ENCODE measurements at regions not wholly inside any gene's neighbourhood (a gene's known extent, or its start where the extent isn't known, plus 50 kb on each side); places are given as distances from the start of the nearest gene placed in this dataset.
"Not testable (repeated sequence)": the region's sequence is repeated elsewhere in the genome, so short reads cannot be mapped to it uniquely, and the experiment has no call there.

GRCh38 chr9:103611950-103612349 is 482.2 kb upstream of the SMC2 start:
- not testable (repeated sequence) for DNase-seq (ENCODE audit: low read depth)

- DNase-seq (ENCODE audit: low read depth), result no peak
Observed at GRCh38 chr9:103615994-103616393, 478.1 kb upstream of the SMC2 start.

- DNase-seq (ENCODE audit: low read depth), result no peak
Observed at GRCh38 chr9:103617046-103617445, 477.1 kb upstream of the SMC2 start.

GRCh38 chr9:103625161-103625804 is 468.8 kb upstream of the SMC2 start:
- no peak for DNase-seq (ENCODE audit: low read depth)

GRCh38 chr9:103627731-103628130 is 466.4 kb upstream of the SMC2 start:
- no peak for DNase-seq (ENCODE audit: low read depth)

GRCh38 chr9:103649086-103649485 is 445.0 kb upstream of the SMC2 start:
- no peak for DNase-seq (ENCODE audit: low read depth)

- DNase-seq (ENCODE audit: low read depth), result no peak
Observed at GRCh38 chr9:103658156-103658555, 436.0 kb upstream of the SMC2 start.

- no peak for DNase-seq (ENCODE audit: low read depth)
Observed at GRCh38 chr9:103660830-103661229, 433.3 kb upstream of the SMC2 start.

- no peak for DNase-seq (ENCODE audit: low read depth)
Observed at GRCh38 chr9:103661663-103662062, 432.4 kb upstream of the SMC2 start.

- no peak for DNase-seq (ENCODE audit: low read depth)
Observed at GRCh38 chr9:103669296-103669695, 424.8 kb upstream of the SMC2 start.

- no peak for DNase-seq (ENCODE audit: low read depth)
Observed at GRCh38 chr9:103674271-103674670, 419.8 kb upstream of the SMC2 start.

- no peak for DNase-seq (ENCODE audit: low read depth)
Observed at GRCh38 chr9:103680581-103680980, 413.5 kb upstream of the SMC2 start.

GRCh38 chr9:103681435-103681834 is 412.7 kb upstream of the SMC2 start:
- DNase-seq (ENCODE audit: low read depth), result no peak

- DNase-seq (ENCODE audit: low read depth), result no peak
Observed at GRCh38 chr9:103700195-103700962, 393.7 kb upstream of the SMC2 start.

GRCh38 chr9:103702572-103702971 is 391.5 kb upstream of the SMC2 start:
- no peak for DNase-seq (ENCODE audit: low read depth)

GRCh38 chr9:103707181-103707580 is 386.9 kb upstream of the SMC2 start:
- no peak for DNase-seq (ENCODE audit: low read depth)

GRCh38 chr9:103709366-103709765 is 384.7 kb upstream of the SMC2 start:
- no peak for DNase-seq (ENCODE audit: low read depth)

- no peak for DNase-seq (ENCODE audit: low read depth)
Observed at GRCh38 chr9:103713631-103714030, 380.5 kb upstream of the SMC2 start.

GRCh38 chr9:103714992-103715391 is 379.1 kb upstream of the SMC2 start:
- DNase-seq (ENCODE audit: low read depth), result no peak

- DNase-seq (ENCODE audit: low read depth), result no peak
Observed at GRCh38 chr9:103721056-103721455, 373.1 kb upstream of the SMC2 start.

GRCh38 chr9:103730866-103731265 is 363.2 kb upstream of the SMC2 start:
- no peak for DNase-seq (ENCODE audit: low read depth)

- DNase-seq (ENCODE audit: low read depth), result no peak
Observed at GRCh38 chr9:103731541-103731940, 362.6 kb upstream of the SMC2 start.

GRCh38 chr9:103734471-103734870 is 359.6 kb upstream of the SMC2 start:
- DNase-seq (ENCODE audit: low read depth), result no peak

All from myocyte (in vitro differentiated cells).